SK-N-SH (cell line): ENCODE measurements at regions not wholly inside any gene's neighbourhood (a gene's known extent, or its start where the extent isn't known, plus 50 kb on each side); places are given as distances from the start of the nearest gene placed in this dataset.

Experiments used
- CTCF ChIA-PET: fragments of 300-600, 350-600 bp; formaldehyde crosslinking; extraction: SDS; loops from one replicate; lab custom pipeline; 2021; lab: Yijun Ruan, JAX
- POLR2A ChIA-PET: fragments of 350-600 bp; sonication (Branson Sonifier 250); formaldehyde crosslinking; extraction: SDS; loops from one replicate; lab custom pipeline; 2020; ENCODE audit warnings: antibody characterized with exemption, inconsistent platforms; lab: Yijun Ruan, JAX
- DNase-seq: peaks from one replicate; pipeline ENCODE4 v3.0.0; 2012
- H2AFZ ChIP-seq: fragments of 200-600 bp; sonication (generic); 2 replicates; pipeline ENCODE4 v1.8.1; 2016; ENCODE audit warnings: antibody characterized with exemption, mild to moderate bottlenecking, low read depth
- H3F3A ChIP-seq: fragments of 200-600 bp; sonication (generic); replicated peaks from 2 replicates; pipeline ENCODE3; 2016; ENCODE audit warnings: antibody characterized with exemption, mild to moderate bottlenecking; ENCODE audit not compliant: insufficient read depth
- H3K27ac ChIP-seq, 2 experiments: fragments of 200-500 bp in 1 of 2; fragments of 200-600 bp in 1 of 2; sonication (Bioruptor generic) in 1 of 2; sonication (generic), shearing (Covaris generic) in 1 of 2; 2 replicates each; pipeline versions ENCODE4 v1.5.1 to v1.6.1; 2014 to 2016; ENCODE audit warnings: low read depth in 2 of 2, inconsistent platforms in 1 of 2, low read length in 1 of 2, mild to moderate bottlenecking in 1 of 2, mixed read lengths in 1 of 2
- H3K27me3 ChIP-seq: fragments of 200-600 bp; sonication (generic), shearing (Covaris generic); 2 replicates; pipeline ENCODE4 v1.6.1; 2016; ENCODE audit warnings: mixed run types; ENCODE audit not compliant: insufficient read depth
- H3K36me3 ChIP-seq, 2 experiments: fragments of 200-500 bp in 1 of 2; fragments of 200-600 bp in 1 of 2; sonication (Bioruptor generic) in 1 of 2; sonication (generic) in 1 of 2; replicated peaks in 1 of 2; 2 replicates each; pipeline versions ENCODE3 to v1.5.1; 2014 to 2016; ENCODE audit warnings: low read length in 1 of 2, mild to moderate bottlenecking in 1 of 2; ENCODE audit not compliant: insufficient read depth in 2 of 2, control insufficient read depth in 1 of 2
- H3K4me1 ChIP-seq, 2 experiments: fragments of 200-500 bp in 1 of 2; fragments of 200-600 bp in 1 of 2; sonication (Bioruptor generic) in 1 of 2; sonication (generic), shearing (Covaris generic) in 1 of 2; 2 replicates each; pipeline versions ENCODE4 v1.5.1 to v1.6.1; 2014 to 2016; ENCODE audit warnings: low read depth in 1 of 2, low read length in 1 of 2, mixed run types in 1 of 2; ENCODE audit not compliant: insufficient read depth in 2 of 2, control insufficient read depth in 1 of 2
- H3K4me2 ChIP-seq: fragments of 200-600 bp; sonication (generic), shearing (Covaris generic); 2 replicates; pipeline ENCODE4 v1.6.1; 2017; ENCODE audit warnings: mixed run types
- H3K4me3 ChIP-seq, 2 experiments: fragments of 200-500 bp in 1 of 2; fragments of 200-600 bp in 1 of 2; sonication (Bioruptor generic) in 1 of 2; sonication (generic), shearing (Covaris generic) in 1 of 2; 2 replicates each; pipeline versions ENCODE4 v1.5.1 to v1.8.1; 2014 to 2016; ENCODE audit warnings: low read depth in 2 of 2, inconsistent platforms in 1 of 2, low read length in 1 of 2, mild to moderate bottlenecking in 1 of 2, mixed read lengths in 1 of 2, moderate library complexity in 1 of 2
- H3K79me2 ChIP-seq: fragments of 200-600 bp; sonication (generic); 2 replicates; pipeline ENCODE4 v1.8.1; 2017; ENCODE audit warnings: mild to moderate bottlenecking; ENCODE audit not compliant: insufficient read depth
- H3K9ac ChIP-seq: fragments of 200-600 bp; sonication (generic); 2 replicates; pipeline ENCODE4 v1.6.1; 2017; ENCODE audit warnings: mixed run types
- H3K9me2 ChIP-seq: fragments of 200-600 bp; sonication (generic); 2 replicates; pipeline ENCODE4 v1.6.1; 2017; ENCODE audit warnings: mixed run types
- H3K9me3 ChIP-seq: fragments of 200-600 bp; sonication (generic); 2 replicates; pipeline ENCODE4 v1.6.1; 2017; ENCODE audit warnings: mixed run types, mild to moderate bottlenecking, moderate library complexity
- H4K20me1 ChIP-seq: fragments of 200-600 bp; sonication (generic); 2 replicates; pipeline ENCODE4 v1.6.1; 2017; ENCODE audit warnings: mild to moderate bottlenecking, mixed run types; ENCODE audit not compliant: insufficient read depth
- CHD2 ChIP-seq: fragments of 150-350 bp; IDR thresholded peaks from 2 replicates; pipeline ENCODE4 v1.6.1; 2018; ENCODE audit warnings: low read length; ENCODE audit not compliant: partially characterized antibody
- ELF1 ChIP-seq: IDR thresholded peaks from 2 replicates; pipeline ENCODE4 v1.4.0; 2012
- EP300 ChIP-seq, 2 experiments: IDR thresholded peaks; 2 replicates each; pipeline versions ENCODE4 v1.4.0 to v1.6.1; 2012; ENCODE audit warnings: borderline replicate concordance in 1 of 2, low read depth in 1 of 2, low read length in 1 of 2
- EZH2phosphoT487 ChIP-seq: fragments of 200-600 bp; sonication (generic); IDR thresholded peaks from 2 replicates; pipeline ENCODE4 v1.6.1; 2017; ENCODE audit warnings: low read depth, mixed run types, mild to moderate bottlenecking, antibody characterized with exemption, moderate library complexity, borderline replicate concordance
- FOXM1 ChIP-seq: IDR thresholded peaks from 2 replicates; pipeline ENCODE4 v1.4.0; 2012; ENCODE audit warnings: low read depth, mild to moderate bottlenecking
- GABPA ChIP-seq: IDR thresholded peaks from 2 replicates; pipeline ENCODE4 v1.4.0; 2012; ENCODE audit warnings: low read depth, mild to moderate bottlenecking
- GATA2 ChIP-seq: sonication (generic); formaldehyde crosslinking; IDR thresholded peaks from 2 replicates; pipeline ENCODE4 v1.5.0; 2020; ENCODE audit warnings: mild to moderate bottlenecking, missing genetic modification reagents
- JUND ChIP-seq: IDR thresholded peaks from 2 replicates; pipeline ENCODE4 v1.4.0; 2012
- MXI1 ChIP-seq: IDR thresholded peaks from 2 replicates; pipeline ENCODE4 v1.6.1; 2012; ENCODE audit warnings: mild to moderate bottlenecking, low read depth, low read length, improper control_type of control experiment
- NFIC ChIP-seq: IDR thresholded peaks from 2 replicates; pipeline ENCODE4 v1.4.0; 2012; ENCODE audit warnings: borderline replicate concordance
- NRF1 ChIP-seq: IDR thresholded peaks from 2 replicates; pipeline ENCODE4 v1.6.1; 2012; ENCODE audit warnings: low read depth, mild to moderate bottlenecking, low read length
- POLR2AphosphoS5 ChIP-seq: IDR thresholded peaks from 2 replicates; pipeline ENCODE4 v1.6.1; 2012; ENCODE audit warnings: low read depth, low read length
- RAD21 ChIP-seq: IDR thresholded peaks from 2 replicates; pipeline ENCODE4 v1.6.1; 2012; ENCODE audit warnings: mild to moderate bottlenecking, low read length
- RCOR1 ChIP-seq: fragments of 150-350 bp; IDR thresholded peaks from 2 replicates; pipeline ENCODE4 v1.6.1; 2017; ENCODE audit warnings: antibody characterized with exemption, low read length
- RXRA ChIP-seq: IDR thresholded peaks from 2 replicates; pipeline ENCODE4 v1.4.0; 2012; ENCODE audit warnings: low read depth, mild to moderate bottlenecking, borderline replicate concordance
- TCF12 ChIP-seq: IDR thresholded peaks from 2 replicates; pipeline ENCODE4 v1.4.0; 2012
- TEAD4 ChIP-seq: IDR thresholded peaks from 2 replicates; pipeline ENCODE4 v1.4.0; 2012; ENCODE audit warnings: mild to moderate bottlenecking, borderline replicate concordance; ENCODE audit not compliant: insufficient read depth
- YY1 ChIP-seq: IDR thresholded peaks from 2 replicates; pipeline ENCODE4 v1.4.0; 2012; ENCODE audit warnings: low read depth, mild to moderate bottlenecking
- WGBS: methylation state at CpG from one replicate; pipeline ENCODE4 v1.1.6; 2017; ENCODE audit warnings: low lambda C conversion rate; 5-methylcytosine and 5-hydroxymethylcytosine counted together
- TF ChIP-seq, protein P1 (sequence below): IDR thresholded peaks from 2 replicates; pipeline ENCODE4 v1.4.0; 2012; ENCODE audit warnings: low read depth, borderline replicate concordance
- TF ChIP-seq, protein P2 (sequence below): fragments of 200-600 bp; sonication (generic); IDR thresholded peaks from 2 replicates; pipeline ENCODE4 v1.6.1; 2017; ENCODE audit warnings: antibody characterized with exemption, mild to moderate bottlenecking, moderate library complexity

DNA sequence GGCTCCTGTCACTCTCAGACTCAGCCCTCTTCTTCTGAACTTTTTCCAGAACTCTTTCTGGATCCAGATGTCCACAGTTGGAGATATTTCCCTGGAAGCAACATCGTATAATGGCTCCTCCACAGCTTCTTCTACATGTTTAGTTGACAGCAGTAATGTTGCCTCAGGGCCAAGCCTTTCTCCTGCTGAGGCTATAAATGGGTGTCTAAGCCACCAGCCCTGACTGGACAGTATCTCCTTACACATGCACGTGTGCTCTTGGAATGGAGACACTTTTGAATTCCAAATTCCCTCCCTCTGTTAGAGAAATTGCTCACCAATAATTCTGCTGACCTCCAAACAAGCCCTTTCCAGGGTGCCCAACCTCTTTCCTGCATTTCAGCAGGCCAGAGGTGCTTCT is 156.2 kb upstream of the PIK3C3 start (continued):
- no peak for TF ChIP-seq TEAD4
- no peak for TF ChIP-seq CHD2
- TF ChIP-seq, all 33 proteins: peak for 0

DNA sequence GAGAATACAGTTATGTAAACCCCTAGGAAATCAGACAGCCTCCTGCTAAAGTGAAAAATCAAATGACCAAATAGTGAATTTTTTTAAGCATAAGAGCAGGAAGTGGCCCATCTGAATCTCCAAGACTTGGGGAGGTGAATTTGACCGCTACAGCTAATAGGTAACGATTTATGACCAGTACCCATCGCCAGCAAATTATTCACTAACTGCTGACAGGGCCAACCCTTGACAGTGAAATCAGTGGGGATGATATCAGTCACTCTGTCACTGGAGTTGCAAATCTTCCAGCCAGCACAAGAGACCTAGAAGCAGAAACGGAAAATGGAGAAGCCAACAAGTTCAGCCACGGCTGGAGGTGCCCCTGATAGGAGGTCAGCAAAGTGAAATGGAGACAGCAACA is 164.3 kb upstream of the PIK3C3 start:
- Histone ChIP-seq H3K9ac (no peak overlapping the region), H3K9me2 (no peaks in the 10 kb centered on the region), H3K79me2 (no peaks in the 10 kb centered on the region), H2AFZ (no peak overlapping the region), H3K9me3 (no peaks in the 10 kb centered on the region), H3K27me3 (no peaks in the 10 kb centered on the region), H3F3A (no peaks in the 10 kb centered on the region), H3K4me2 (no peak overlapping the region), H3K4me3 (no peak overlapping the region), H3K27ac (no peak overlapping the region), H3K4me1 (peaks cover 0 to 10% of the 10 kb centered on the region in 2 experiments; a peak in 1 of 4 replicates), H3K36me3 (no peaks in the 10 kb centered on the region), H4K20me1 (no peaks in the 10 kb centered on the region)
- no peak for DNase-seq
- CTCF ChIA-PET = no interaction called here
- no peak for TF ChIP-seq NRF1
- no peak for TF ChIP-seq TCF12
- no peak for TF ChIP-seq NFIC
- TF ChIP-seq ELF1 = no peak
- no peak for TF ChIP-seq POLR2AphosphoS5
- TF ChIP-seq EP300 (IDR thresholded peaks at IDR 0.05; ENCODE audit: borderline replicate concordance in 1 of 2, low read depth in 1 of 2, low read length in 1 of 2) = no peak
- no peak for TF ChIP-seq FOXM1
- no peak for TF ChIP-seq RXRA
- TF ChIP-seq, protein P1, sequence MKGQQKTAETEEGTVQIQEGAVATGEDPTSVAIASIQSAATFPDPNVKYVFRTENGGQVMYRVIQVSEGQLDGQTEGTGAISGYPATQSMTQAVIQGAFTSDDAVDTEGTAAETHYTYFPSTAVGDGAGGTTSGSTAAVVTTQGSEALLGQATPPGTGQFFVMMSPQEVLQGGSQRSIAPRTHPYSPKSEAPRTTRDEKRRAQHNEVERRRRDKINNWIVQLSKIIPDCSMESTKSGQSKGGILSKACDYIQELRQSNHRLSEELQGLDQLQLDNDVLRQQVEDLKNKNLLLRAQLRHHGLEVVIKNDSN = no peak
- TF ChIP-seq RAD21 = no peak
- no peak for TF ChIP-seq GABPA
- TF ChIP-seq GATA2 = no peak
- TF ChIP-seq RCOR1 = no peak
- POLR2A ChIA-PET = no interaction called here
- WGBS = 89% methylated on average over 4 of the region's 5 CpGs

DNA sequence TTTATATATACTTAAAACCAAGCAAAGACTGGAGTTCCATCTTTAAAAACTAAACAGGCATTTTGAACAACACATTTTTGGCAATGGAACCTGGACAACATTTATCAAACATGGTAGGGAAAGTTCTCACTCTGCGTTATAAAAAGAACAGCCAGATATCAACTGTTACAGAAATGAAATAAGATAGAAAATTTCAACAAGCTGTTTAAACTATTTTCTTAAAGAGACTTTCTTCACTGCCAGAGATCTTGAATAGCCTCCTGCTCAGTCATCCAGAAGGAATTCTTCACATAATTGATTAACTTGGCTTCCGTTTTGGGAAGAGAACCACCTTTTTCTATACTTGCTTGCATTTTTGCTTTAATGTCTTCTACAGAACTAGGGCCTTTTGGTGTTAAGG is 166.0 kb upstream of the PIK3C3 start:
- 80% methylated on average over 2 of the region's 2 CpGs for WGBS
- POLR2A ChIA-PET = no interaction called here
- TF ChIP-seq, protein P2, sequence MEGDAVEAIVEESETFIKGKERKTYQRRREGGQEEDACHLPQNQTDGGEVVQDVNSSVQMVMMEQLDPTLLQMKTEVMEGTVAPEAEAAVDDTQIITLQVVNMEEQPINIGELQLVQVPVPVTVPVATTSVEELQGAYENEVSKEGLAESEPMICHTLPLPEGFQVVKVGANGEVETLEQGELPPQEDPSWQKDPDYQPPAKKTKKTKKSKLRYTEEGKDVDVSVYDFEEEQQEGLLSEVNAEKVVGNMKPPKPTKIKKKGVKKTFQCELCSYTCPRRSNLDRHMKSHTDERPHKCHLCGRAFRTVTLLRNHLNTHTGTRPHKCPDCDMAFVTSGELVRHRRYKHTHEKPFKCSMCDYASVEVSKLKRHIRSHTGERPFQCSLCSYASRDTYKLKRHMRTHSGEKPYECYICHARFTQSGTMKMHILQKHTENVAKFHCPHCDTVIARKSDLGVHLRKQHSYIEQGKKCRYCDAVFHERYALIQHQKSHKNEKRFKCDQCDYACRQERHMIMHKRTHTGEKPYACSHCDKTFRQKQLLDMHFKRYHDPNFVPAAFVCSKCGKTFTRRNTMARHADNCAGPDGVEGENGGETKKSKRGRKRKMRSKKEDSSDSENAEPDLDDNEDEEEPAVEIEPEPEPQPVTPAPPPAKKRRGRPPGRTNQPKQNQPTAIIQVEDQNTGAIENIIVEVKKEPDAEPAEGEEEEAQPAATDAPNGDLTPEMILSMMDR = no peak
- TF ChIP-seq EZH2phosphoT487 (no peak), YY1 (no peak), MXI1 (no peak), JUND (no peak), NRF1 (no peak), EP300 (IDR thresholded peaks at IDR 0.05; ENCODE audit: borderline replicate concordance in 1 of 2, low read depth in 1 of 2, low read length in 1 of 2) (no peak), FOXM1 (no peak)

More for the DNA sequence above, 166.0 kb upstream of the PIK3C3 start:
- no peaks in the 10 kb centered on the region for H3K36me3 ChIP-seq
- no peaks in the 10 kb centered on the region for H4K20me1 ChIP-seq
- H3K4me1 ChIP-seq = peaks cover 0 to 10% of the 10 kb centered on the region in 2 experiments; a peak in 1 of 4 replicates
- H2AFZ ChIP-seq = no peak overlapping the region
- H3K9me3 ChIP-seq = no peaks in the 10 kb centered on the region
- no peaks in the 10 kb centered on the region for H3F3A ChIP-seq
- no peak overlapping the region for H3K4me3 ChIP-seq
- no peaks in the 10 kb centered on the region for H3K27me3 ChIP-seq
- CTCF ChIA-PET = no interaction called here
- H3K9ac ChIP-seq = no peak overlapping the region
- DNase-seq = no peak
- no peaks in the 10 kb centered on the region for H3K9me2 ChIP-seq
- no peak overlapping the region for H3K4me2 ChIP-seq
- H3K79me2 ChIP-seq = no peaks in the 10 kb centered on the region
- H3K27ac ChIP-seq = no peak overlapping the region
